ENCODE measurements at regions not wholly inside any gene's neighbourhood (a gene's known extent, or its start where the extent isn't known, plus 50 kb on each side); places are given as distances from the start of the nearest gene placed in this dataset.

DNA sequence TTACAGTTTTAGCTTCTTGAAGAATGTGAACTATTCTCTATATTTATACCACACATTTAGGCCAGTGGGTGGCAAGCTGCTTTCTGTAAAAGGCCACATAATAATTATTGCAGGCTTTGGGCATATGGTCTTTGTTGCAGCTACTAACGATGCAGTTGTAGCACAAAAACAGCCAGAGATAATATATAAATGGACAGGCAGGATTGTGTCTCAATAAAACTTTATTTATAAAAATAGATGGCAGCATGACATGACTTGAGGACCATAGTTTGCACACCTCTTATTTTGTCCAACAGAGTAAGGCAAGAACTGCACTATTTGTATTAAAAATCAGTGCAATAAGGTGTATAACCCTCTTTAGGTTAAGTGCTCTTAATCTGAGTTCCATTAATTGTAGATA is 415.0 kb downstream of the ANXA1 start:
- no peak for DNase-seq

DNA sequence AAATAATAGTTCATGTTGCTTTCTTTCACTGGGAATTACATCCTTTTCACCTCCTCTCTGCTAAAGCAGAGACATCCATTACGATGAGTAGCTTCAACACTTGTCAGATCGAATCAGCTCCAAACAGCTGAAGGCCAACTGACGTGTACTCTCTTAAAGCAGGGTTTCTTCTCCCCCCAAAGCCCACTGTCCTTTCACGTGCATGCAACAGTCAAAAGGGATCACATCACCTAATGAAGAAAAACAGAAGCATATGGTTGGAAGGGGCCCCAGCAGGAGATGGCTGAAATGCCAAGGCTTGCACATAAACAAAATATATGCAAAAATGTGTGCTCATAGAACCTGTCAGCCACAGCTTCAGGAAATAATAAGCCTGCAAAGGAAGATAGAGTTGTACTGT is 421.6 kb downstream of the ANXA1 start:
- DNase-seq, result no peak

DNA sequence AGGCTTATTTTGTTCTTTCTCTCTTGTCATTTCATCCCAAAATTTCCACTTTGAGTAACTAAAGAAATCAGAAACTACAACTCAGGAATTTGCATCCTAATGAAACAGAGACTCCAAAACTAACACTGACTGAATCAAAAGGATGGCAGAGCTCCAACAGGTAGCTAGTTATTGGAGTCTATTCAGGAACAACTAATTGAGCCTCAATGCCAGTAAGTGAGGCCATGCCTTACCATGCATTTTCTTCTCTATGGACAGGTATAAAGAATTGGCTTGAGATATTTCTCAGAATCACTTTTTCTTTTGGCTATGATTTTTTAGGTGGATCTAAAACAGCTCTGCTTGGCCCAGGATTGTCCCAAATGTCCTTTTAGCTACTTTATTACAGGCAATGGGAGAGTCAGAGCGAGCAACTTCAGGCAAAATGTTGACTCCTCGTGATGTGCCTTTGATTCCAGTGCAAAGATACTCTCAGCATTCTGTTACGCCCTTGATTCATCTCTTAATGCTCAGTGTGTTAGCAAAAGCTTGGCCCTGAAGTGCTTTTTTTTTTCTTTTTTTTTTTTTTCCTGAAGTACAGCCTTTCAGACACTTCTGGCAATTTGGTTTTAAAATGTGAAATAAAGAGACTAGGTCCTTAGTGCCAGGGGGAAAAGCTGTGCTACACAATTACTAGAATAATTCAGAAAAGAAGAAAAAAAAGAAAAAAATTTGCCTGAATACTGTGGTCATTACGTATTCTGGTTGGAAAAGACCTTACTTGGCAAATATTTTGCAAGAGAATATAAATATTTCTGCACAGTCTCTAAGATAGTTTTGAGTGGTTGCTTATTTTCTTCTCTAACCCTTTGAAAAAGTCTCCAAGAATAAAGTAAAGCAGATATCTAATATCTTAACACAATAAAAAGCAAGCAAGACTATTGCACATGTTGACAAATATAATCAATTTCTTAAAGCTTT is 423.7 kb downstream of the ANXA1 start:
- DNase-seq, result no peak

DNA sequence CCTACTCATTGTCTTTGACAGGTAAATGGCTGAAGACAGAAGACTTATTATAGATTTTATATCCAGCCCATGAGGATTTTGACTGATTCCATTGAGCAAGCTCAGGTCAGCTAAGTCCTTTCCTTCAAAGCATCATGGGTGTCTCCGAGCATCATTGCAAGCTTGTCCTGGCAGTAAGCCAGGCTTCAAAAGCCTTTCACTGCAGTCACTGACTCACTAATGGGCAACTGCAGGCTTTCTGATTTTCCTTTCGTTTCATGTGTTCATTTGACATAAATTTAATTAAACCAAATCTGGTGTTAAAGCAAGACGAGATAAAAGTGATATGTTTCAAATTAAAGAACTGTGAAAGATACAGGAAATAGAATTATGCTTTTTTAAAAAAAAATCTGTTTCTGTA is 426.2 kb downstream of the ANXA1 start:
- DNase-seq, result no peak

DNA sequence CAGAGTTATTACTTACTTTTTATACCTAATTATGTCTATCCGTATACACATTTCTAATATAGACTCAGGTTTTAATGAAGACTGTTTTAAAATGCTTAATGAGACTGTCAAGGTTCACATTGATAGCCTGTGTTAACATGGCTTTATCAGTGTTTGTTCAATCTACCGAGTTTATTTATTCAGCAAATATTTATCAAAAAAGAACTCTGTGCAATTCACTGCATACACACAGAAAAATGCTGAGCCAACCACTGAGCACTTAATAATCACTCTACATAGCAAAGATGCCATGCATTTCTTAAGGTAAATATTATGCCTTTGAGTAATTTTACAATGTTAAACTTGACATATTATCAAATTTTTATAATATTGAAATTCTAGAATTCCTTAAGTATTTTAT is 428.2 kb downstream of the ANXA1 start:
- no peak for DNase-seq

DNA sequence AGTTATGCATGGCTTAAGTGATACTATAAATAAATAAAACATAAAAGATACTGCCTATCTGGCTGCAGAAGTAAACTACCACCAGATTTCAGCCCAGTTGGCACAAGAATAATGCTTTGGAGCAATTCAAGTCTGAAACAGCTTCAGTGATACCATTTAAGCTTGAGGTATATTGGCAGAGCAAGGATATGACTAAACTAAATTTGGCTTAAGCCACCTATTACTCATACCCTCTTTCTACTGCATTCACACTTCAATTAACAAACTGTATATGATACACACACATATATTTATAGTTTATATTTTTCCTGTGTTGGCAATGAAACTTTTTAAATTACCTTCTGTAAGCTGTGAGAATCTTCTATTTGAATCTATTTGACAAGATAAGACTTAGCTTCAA is 431.9 kb downstream of the ANXA1 start:
- DNase-seq, result no peak

DNA sequence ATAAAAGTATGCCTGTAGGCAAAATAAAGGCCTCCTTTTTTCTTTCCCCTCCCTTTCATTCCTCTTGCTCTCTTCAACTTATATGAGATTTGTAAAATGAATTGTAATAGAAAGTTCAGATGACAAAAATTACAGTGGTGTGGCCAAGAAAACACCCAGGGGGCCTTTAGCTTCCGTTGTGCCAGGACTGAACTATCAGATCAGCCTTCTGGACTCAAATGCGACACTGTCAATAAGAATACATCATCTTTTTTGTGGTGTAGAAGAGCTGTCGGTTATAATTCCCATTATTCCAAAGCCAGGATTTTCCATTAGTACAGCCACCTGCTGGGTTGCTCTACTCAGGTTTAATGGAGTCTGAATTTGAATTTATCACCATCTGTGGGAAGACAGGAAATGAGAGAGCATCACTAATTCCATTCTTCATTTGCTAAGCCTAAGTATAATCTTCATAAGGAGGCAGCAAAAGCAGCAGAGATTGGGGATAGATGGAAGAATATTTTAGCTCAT is 443.4 kb downstream of the ANXA1 start:
- DNase-seq, result no peak

DNA sequence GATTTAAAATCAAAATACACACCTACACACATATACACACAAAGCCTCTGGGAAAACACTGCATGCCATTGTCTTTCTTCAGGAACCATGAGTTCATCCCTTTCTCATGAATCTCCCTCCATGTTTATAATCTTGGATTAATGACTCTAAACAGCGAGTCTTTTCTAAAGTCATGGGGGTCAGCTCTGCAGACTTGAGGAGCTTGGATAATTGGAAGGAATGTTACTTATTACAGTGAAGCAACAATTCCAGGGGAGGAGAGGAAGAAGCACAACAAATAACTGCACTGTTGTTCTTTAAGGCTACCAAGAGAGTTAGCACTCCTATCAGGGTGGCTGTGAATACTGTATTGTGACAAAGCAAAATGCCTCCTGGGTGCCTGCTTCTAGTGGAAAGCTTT is 444.7 kb downstream of the ANXA1 start:
- DNase-seq, result no peak

DNA sequence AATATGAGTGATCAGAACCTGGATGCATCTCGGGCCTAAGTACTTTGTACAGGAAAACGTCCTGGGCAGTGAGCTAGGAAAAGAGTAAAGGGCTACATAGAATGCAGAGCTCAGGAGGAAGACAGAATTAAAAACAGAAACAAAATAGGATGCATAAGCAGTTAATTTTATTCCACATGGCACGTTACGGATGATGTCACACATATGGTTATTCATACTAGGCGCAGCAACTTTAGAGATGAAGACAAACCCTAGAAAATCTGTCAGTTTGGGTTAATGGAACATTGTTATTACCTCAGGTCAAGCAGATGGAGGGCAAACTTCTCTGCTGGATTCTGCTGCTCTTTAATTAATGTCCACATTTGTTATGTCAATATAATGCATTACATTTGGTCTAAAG is 445.4 kb downstream of the ANXA1 start:
- no peak for DNase-seq

DNA sequence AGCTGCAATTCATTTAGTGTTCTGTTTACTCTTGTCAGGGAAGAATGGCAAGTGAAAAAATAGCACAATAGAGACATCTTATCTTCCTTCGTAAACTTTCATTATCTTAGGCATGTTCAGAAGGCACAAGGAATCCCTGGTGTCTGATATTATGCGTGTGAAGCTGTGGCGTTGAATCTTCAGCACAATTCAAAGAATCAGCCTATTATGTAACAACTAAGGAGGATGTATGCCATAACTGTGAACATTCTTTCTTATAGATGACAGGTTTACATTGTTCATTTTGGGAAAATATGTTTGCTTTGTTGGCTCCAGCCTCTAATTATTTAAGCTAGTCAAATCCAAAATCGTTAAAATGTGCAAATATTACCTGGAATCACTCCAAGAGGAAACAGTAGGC is 446.1 kb downstream of the ANXA1 start:
- DNase-seq, result no peak

DNA sequence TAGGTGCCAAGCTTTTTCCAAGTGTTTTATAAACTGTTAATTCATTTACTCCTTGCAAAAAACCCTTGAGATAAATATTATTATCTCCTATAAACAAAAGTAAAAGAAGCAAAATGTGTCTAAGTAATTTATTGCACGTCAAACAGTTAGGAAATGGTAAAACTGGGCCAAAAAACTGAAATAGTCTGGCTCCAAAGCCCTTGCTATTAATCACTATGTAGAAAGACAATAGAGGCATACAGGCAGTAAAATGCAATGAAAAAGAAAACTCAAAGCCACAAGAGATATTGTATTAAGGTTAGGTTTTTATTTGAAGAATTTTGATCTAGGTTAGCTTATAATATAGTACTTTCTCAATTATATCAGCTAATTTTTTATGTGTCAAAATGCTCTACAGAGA is 457.7 kb downstream of the ANXA1 start:
- DNase-seq, result no peak

DNA sequence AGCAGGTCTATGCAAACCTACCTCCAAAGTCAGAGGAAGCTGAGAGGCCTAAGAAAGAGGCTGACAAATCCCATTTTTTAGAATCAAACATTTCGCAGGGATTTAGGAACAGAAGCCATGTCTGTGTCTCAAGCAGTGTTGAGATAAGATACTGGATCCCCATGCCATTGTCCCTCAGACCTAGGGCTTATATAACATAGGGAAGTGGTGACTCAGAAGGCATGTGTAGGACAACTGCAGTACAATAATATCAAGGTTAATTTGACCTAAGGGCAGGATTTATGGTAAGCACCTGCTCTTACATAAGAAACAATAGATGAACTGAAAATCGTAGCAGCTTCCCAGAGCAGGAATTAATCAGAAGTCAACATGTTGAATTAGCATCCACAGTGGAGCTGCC is 459.4 kb downstream of the ANXA1 start:
- no peak for DNase-seq

DNA sequence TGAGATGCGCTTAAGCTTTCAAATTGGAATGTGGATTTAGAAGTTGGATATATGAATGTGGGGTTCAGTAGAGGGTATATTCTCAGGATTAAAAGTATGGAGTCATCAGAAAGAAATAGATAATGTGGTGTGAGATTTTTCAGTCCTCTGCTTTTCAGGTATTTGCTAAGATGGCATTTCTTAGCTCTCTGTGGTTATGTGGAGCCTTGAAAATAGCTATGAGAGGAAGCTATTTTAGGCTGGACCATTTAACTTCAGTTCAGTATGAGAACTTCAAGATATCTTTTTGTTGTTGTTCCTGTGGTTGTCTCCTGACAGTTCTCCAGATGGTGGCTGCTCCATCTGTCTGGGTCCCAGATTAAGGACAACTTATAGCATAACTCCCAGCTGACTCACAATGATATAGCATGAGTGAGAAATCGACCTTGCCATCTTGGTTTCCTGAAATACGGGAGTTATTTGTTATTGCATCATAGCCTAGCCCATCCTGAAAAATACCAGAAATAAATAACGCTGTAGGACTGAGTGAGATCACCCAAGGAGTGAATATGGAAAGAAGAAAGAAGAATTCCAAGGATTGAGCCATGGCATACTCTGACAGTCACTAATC is 461.5 kb downstream of the ANXA1 start:
- no peak for DNase-seq

DNA sequence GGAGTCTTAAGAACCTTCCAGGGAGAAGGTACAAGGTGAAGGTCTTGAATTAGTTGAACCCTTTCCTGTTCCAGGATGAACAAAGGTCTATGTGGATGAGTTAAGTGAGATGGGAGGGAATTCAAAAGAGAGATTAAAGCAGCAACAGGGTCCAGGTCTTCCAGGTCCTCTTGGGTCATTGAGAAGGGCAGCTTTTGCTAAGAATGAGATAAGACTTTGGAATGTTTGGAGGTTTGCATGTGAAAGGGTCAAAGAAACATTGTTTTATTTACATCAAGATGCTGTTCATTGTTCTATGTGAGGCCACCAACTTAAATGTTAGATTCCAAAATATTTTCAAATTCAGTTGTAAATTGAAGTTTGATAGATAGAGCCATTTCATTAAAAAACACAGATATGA is 463.9 kb downstream of the ANXA1 start:
- no peak for DNase-seq

DNA sequence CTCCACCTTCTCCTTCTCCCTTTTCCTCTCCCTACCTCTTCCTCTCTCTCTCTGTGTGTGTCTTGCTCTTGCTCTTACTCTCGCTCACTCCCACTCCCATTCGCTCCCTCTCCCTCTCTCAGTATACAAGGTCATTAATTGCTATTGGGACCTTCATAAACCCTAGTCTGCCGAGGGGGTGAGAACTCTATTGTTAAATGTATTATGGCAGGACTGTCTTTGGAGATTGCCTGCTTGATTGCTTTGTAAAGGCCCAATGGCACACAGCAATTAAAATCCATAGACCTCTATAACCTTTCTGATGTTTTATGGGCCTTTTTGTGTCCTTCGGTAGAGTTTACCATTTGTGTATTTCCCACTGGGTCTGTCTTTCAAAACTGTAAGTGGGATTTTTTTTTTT is 465.9 kb downstream of the ANXA1 start:
- no peak for DNase-seq

DNA sequence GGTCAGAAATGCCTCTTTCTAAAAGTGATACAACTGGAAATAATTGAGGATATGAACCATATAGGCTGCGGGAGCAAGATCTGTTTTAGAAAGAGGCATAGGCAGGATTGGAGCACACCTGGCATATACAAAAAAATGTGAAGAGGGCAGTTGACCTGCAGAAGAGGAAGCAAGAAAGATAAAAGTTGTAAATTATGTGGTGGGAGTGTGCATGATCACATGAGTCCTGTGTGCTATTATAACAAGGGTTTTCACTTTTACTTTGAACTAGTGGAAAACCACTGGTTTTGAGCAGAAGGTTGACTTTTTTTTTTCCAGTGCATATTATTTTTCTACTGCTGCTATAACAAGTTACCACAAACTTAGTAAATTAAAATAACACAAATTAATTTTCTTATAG is 489.3 kb downstream of the ANXA1 start:
- no peak for DNase-seq

DNA sequence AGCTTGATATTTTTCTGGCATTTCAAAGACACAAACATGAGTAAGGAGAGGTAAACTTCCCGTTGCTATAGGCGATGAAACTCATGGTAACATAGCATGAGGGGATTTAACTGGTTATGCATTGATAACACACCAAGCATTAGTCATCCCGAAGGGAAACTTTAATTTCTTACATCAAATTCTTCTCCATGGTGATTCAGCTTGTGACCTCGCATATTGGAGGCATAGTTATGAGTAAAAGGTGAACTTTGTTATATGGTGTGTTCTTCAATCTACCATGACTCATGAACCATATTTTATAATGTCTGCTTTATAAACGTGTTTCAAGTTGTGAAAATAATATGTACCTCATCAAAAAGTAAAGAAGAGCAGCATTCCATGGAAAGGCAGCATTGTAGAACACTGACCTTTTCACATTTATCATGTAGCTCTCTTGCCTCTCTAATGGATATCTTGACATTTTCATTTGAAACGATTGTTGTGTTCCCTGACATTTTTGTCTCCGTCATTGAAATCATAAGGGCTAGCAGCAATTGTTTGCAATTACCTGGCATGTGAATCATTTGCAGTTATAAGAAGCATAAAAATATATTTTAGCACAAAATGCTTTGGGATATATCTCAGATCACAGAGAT is 491.8 kb downstream of the ANXA1 start:
- no peak for DNase-seq

DNA sequence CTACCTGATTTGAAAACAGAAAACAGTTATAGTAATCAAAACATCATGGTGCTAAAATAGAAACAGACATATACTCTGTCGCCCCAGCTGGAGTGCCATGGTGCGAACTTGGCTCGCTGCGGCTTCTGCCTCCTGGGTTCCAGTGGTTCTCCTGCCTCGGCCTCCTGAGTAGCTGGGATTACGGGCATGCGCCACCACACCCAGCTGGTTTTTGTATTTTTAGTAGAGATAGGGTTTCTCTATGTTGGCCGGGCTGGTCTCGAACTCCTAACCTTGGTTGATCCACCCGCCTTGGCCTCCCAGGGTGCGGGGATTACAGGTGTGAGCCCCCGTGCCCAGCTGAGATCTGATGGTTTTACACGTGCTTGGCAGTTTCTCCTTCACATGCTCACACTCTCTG is 495.9 kb downstream of the ANXA1 start:
- no peak for DNase-seq

DNA sequence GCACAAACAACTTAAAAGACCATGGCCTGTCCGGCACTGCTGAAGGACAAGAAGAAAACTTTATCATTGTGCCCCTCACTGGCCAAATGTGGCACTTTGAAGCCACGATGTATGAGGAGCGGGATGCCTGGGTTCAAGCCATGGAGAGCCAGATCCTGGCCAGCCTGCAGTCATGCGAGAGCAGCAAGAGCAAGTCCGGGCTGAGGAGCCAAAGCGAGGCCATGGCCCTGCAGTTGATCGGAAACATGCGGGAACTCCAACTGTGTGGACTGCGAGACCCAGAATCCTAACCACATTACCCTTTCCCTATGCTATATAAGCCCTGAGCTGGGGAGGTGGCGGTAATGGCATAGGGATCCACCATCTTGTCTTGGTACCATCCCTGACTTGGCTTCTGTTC is 497.9 kb downstream of the ANXA1 start:
- DNase-seq, result no peak

DNA sequence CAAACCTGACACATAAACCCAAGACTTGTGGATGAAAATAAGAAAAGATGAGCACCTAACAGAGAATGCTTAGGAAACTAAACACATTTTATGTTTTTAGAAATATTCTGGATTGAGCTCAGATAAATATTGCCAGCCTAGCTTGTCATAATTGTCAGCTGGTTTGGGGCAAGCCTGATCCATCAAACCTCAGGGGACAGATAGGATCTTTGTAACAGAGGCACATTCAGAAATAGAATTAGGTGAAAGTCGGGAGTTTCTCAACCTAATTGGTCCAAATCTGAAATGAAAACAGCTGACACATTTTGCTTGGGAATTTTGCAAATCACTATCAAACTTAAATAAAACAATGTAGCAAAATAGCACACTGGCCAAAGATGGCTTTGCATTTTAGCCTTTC is 503.7 kb downstream of the ANXA1 start:
- no peak for DNase-seq

DNA sequence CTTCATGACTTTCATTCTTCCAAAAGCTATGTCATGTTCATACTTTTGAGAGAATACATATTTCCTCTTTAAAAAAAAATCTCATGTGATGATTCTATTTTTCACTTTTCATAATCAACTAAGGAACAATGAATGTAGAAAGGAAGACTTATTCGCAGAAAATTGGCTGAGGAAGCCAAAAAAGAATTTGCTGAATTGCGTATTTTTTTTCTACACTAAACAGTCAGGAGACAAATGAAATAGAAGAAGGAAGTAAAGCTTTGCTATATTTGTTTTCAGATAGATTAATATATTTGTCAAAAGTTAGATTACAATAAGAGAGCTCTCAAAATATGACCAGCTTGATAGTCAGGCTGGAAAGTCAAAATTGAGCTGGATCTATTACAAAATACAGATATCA is 504.2 kb downstream of the ANXA1 start:
- no peak for DNase-seq

DNA sequence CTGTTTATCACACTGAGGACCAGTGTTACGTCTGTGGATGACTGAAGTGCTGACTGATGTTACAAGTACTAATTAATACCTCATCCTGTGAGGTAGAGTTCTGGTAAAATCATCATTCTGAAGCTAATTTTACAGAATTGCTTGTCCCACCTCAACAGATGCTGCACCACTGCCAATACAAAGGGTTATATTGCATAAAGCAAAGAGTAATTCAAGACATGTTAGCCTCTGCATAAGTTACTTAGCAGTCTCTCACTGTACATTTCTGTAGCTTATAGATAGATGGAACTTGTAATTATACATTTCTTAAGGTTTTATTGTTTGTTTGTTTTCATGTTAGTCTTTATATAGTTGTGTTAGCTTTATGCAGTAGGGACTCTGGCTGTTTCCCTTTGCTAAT is 513.6 kb downstream of the ANXA1 start:
- no peak for DNase-seq

DNA sequence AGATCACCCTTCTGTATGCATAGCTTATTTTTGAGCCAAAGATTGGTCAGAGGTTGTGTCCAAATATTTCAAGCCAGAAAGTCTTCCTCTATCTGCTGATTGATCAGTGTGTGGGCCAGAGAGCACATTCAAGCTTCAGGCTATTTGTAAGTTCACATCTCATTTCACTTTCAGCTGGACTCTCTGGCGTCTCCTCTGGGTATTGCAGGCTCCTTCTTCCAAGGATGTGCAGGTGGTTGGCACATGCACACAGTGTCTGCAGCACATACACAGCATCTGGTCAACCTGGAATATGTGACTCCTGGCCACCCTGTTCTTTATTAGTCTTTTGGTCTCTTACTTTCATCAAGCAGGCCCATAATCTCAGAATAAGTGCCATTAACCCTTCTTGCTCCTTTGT is 516.1 kb downstream of the ANXA1 start:
- DNase-seq, result no peak

DNA sequence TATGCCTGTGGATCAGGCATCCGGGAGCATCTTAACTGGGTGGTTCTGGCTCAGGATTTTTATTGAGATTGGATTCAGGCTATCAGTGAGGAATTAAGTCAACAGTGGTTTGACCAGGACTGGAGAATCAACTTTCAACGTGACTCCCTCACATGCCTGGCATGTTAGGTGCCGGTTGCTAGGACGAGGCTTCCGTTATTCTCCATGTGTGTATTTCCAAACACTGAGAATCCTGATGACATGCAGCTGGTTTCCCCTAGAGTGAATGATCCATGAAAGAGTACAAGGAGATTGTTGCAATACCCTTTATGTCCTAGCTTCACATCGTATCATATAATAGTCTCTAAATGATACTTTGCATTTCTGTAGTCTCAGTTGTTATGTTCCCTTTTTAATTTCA is 529.2 kb downstream of the ANXA1 start:
- no peak for DNase-seq

Data from CD4-positive, alpha-beta T cell treated with Interferon gamma for 1 hour (primary cell).